ENCODE measurements at regions not wholly inside any gene's neighbourhood (a gene's known extent, or its start where the extent isn't known, plus 50 kb on each side); places are given as distances from the start of the nearest gene placed in this dataset.

- TF ChIP-seq POLR2A (IDR thresholded peaks at IDR 0.05; ENCODE audit: low read depth, low read length) (no peak), TAF1 (IDR thresholded peaks at IDR 0.05; ENCODE audit: low read depth, low read length) (no peak), PAX5 (IDR thresholded peaks at IDR 0.05; ENCODE audit: insufficient read depth, low read length, severe bottlenecking) (no peak), POLR2AphosphoS5 (IDR thresholded peaks at IDR 0.05; ENCODE audit: low read depth, low read length) (no peak), SPI1 (IDR thresholded peaks at IDR 0.05; ENCODE audit: low read depth, low read length) (no peak)
Observed at GRCh38 chr1:118494998-118495397, 310.0 kb upstream of the SPAG17 start.

Measured in GM12891 (cell line).